HepG2 (cell line): ENCODE measurements at regions not wholly inside any gene's neighbourhood (a gene's known extent, or its start where the extent isn't known, plus 50 kb on each side); places are given as distances from the start of the nearest gene placed in this dataset.

Source experiments
- ATAC-seq: fragments of 200-7000 bp; cut with Tn5 transposase; 3 replicates; pipeline ENCODE4 v1.9.1; 2020; ENCODE audit warnings: mild to moderate bottlenecking, moderate library complexity
- BruUV-seq: library from RNA; stranded (reverse); fragments of 400-500 nt; replicated peaks from 2 replicates; lab custom pipeline; 2021; lab: Mats Ljungman, UMichigan
- CTCF ChIA-PET: fragments of 300-600 bp; formaldehyde crosslinking; extraction: SDS; loops from one replicate; lab custom pipeline; 2021; ENCODE audit warnings: low total read pairs, inconsistent platforms, low intra/inter-chr PET ratio; lab: Yijun Ruan, JAX
- POLR2A ChIA-PET: fragments of 350-600 bp; sonication (Branson Sonifier 250); formaldehyde crosslinking; loops from one replicate; lab custom pipeline; 2020; ENCODE audit warnings: antibody characterized with exemption, inconsistent platforms; lab: Yijun Ruan, JAX
- DNase-seq: peaks from one replicate; pipeline ENCODE4 v3.0.0-alpha.2; 2015; ENCODE audit warnings: low spot score
- FAIRE-seq: peaks from 3 replicates; lab custom pipeline; 2011; peaks lifted over from hg19 to GRCh38; lab: Jason Lieb, UNC
- H2AFZ ChIP-seq: one replicate; pipeline ENCODE4 v1.6.1; 2011; ENCODE audit warnings: low read length, inconsistent platforms
- H3K27ac ChIP-seq: fragments of 300-600 bp; 3 replicates; pipeline ENCODE4 v1.8.0; 2011; ENCODE audit warnings: mixed run types, mild to moderate bottlenecking, mixed read lengths, low read length, inconsistent platforms; ENCODE audit not compliant: insufficient read depth; ENCODE audit errors: extremely low read length
- H3K27me3 ChIP-seq, 2 experiments: fragments of 200-600 bp in 1 of 2; 2 replicates in 1 of 2; 3 replicates in 1 of 2; pipeline versions ENCODE4 v1.6.0 to v1.8.0; 2011; ENCODE audit warnings: low read length in 2 of 2, mild to moderate bottlenecking in 2 of 2, moderate library complexity in 2 of 2, inconsistent platforms in 1 of 2; ENCODE audit not compliant: insufficient read depth in 2 of 2, control insufficient read depth in 1 of 2
- H3K36me3 ChIP-seq, 2 experiments: fragments of 200-600 bp in 1 of 2; replicated peaks in 1 of 2; 2 replicates in 1 of 2; 3 replicates in 1 of 2; pipeline versions ENCODE4 v1.5.1 to v1.8.0; 2011; ENCODE audit warnings: low read length in 2 of 2, inconsistent platforms in 1 of 2; ENCODE audit not compliant: insufficient read depth in 2 of 2, control insufficient read depth in 1 of 2
- H3K4me1 ChIP-seq: 2 replicates; pipeline ENCODE4 v1.5.1; 2012; ENCODE audit warnings: low read length, inconsistent platforms; ENCODE audit not compliant: insufficient read depth
- H3K4me2 ChIP-seq: 2 replicates; pipeline ENCODE4 v1.6.0; 2011; ENCODE audit warnings: low read depth, low read length, inconsistent platforms
- H3K4me3 ChIP-seq, 3 experiments: fragments of 200-600 bp in 1 of 3; sonication (generic), shearing (Covaris generic) in 1 of 3; replicated peaks in 1 of 3; 2 replicates each; pipeline ENCODE4 v1.5.1; 2011 to 2016; ENCODE audit warnings: low read length in 3 of 3, inconsistent platforms in 2 of 3, low read depth in 2 of 3, mild to moderate bottlenecking in 2 of 3, control low read depth in 1 of 3, mixed read lengths in 1 of 3; ENCODE audit not compliant: insufficient read depth in 1 of 3
- H3K79me2 ChIP-seq: one replicate; pipeline ENCODE4 v1.6.1; 2011; ENCODE audit warnings: low read length, inconsistent platforms; ENCODE audit not compliant: insufficient read depth
- H3K9ac ChIP-seq: 2 replicates; pipeline ENCODE4 v1.6.0; 2011; ENCODE audit warnings: mild to moderate bottlenecking, low read depth, low read length, inconsistent platforms; ENCODE audit not compliant: insufficient read depth
- H3K9me3 ChIP-seq: 2 replicates; pipeline ENCODE4 v1.5.1; 2012; ENCODE audit warnings: mild to moderate bottlenecking, low read length
- H4K20me1 ChIP-seq: 2 replicates; pipeline ENCODE4 v1.6.0; 2011; ENCODE audit warnings: inconsistent platforms, mild to moderate bottlenecking, low read length, moderate library complexity; ENCODE audit not compliant: insufficient read depth
- CREB3 ChIP-seq: sonication (generic); formaldehyde crosslinking; IDR thresholded peaks from 2 replicates; pipeline ENCODE4 v1.5.0; 2020; ENCODE audit warnings: missing genetic modification reagents
- JDP2 ChIP-seq: sonication (generic); formaldehyde crosslinking; IDR thresholded peaks from 2 replicates; pipeline ENCODE4 v1.8.1; 2022; ENCODE audit warnings: missing genetic modification reagents, borderline replicate concordance
- RARA ChIP-seq: IDR thresholded peaks from 2 replicates; pipeline ENCODE4 v1.6.1; 2016; ENCODE audit warnings: missing genetic modification reagents, missing compliant biosample characterization
- SP1 ChIP-seq, 2 experiments: fragments of 450-650 bp in 1 of 2; sonication (generic) in 1 of 2; formaldehyde crosslinking in 1 of 2; IDR thresholded peaks; 2 replicates each; pipeline versions ENCODE4 v1.4.0 to v1.6.1; 2016 to 2020; ENCODE audit warnings: missing genetic modification reagents in 1 of 2
- XBP1 ChIP-seq: sonication (generic); formaldehyde crosslinking; IDR thresholded peaks from 2 replicates; pipeline ENCODE4 v1.5.0; 2020; ENCODE audit warnings: missing genetic modification reagents
- ZBTB20 ChIP-seq: sonication (generic); formaldehyde crosslinking; IDR thresholded peaks from 2 replicates; pipeline ENCODE4 v1.8.1; 2023; ENCODE audit warnings: missing genetic modification reagents, low read depth, mild to moderate bottlenecking, borderline replicate concordance
- ZFP36L2 ChIP-seq: sonication (generic); formaldehyde crosslinking; IDR thresholded peaks from 2 replicates; pipeline ENCODE4 v1.4.0; 2020; ENCODE audit warnings: missing genetic modification reagents
- ZFP41 ChIP-seq: sonication (generic); formaldehyde crosslinking; IDR thresholded peaks from 2 replicates; pipeline ENCODE4 v1.4.0; 2020; ENCODE audit warnings: mild to moderate bottlenecking, missing genetic modification reagents, borderline replicate concordance
- ZNF318 ChIP-seq: sonication (generic); formaldehyde crosslinking; IDR thresholded peaks from 2 replicates; pipeline ENCODE4 v1.4.0; 2020; ENCODE audit warnings: mild to moderate bottlenecking, missing genetic modification reagents
- ZNF432 ChIP-seq: sonication (generic); formaldehyde crosslinking; IDR thresholded peaks from 2 replicates; pipeline ENCODE4 v1.5.0; 2020; ENCODE audit warnings: missing genetic modification reagents, mild to moderate bottlenecking, borderline replicate concordance
- ZNF557 ChIP-seq: sonication (generic); formaldehyde crosslinking; IDR thresholded peaks from 2 replicates; pipeline ENCODE4 v1.4.0; 2020; ENCODE audit warnings: missing genetic modification reagents
- ZNF558 ChIP-seq: sonication (generic); formaldehyde crosslinking; IDR thresholded peaks from 2 replicates; pipeline ENCODE4 v1.9.0; 2022; ENCODE audit warnings: mild to moderate bottlenecking, missing genetic modification reagents, borderline replicate concordance
- ZNF776 ChIP-seq: sonication (generic); formaldehyde crosslinking; IDR thresholded peaks from 2 replicates; pipeline ENCODE4 v1.4.0; 2020; ENCODE audit warnings: mild to moderate bottlenecking, missing genetic modification reagents
- WGBS: methylation state at CpG from one replicate; pipeline ENCODE4 v1.1.6; 2017; ENCODE audit warnings: low lambda C conversion rate; 5-methylcytosine and 5-hydroxymethylcytosine counted together
- in situ Hi-C: cut with HindIII; loops from 2 replicates; pipeline ENCODE4 v1.10.0; 2017; ENCODE audit warnings: low pct_unique_long_range_greater_than_20kb; ENCODE audit not compliant: extremely low pct_ligation_motif_present
- intact Hi-C: fragments of 100-400 bp; cut with micrococcal nuclease; formaldehyde crosslinking; loops from one replicate; pipeline ENCODE4 v1.10.0; 2022; ENCODE audit not compliant: unreplicated experiment

- no peak for TF ChIP-seq ZFP36L2 (CRISPR knock-in tag)
- TF ChIP-seq JDP2 (CRISPR knock-in tag) = no peak
- no peak for TF ChIP-seq ZBTB20 (CRISPR knock-in tag)
These were observed 102.7 kb downstream of the BTG1 start (continued) for GRCh38 chr12:92042791-92043531.

DNA sequence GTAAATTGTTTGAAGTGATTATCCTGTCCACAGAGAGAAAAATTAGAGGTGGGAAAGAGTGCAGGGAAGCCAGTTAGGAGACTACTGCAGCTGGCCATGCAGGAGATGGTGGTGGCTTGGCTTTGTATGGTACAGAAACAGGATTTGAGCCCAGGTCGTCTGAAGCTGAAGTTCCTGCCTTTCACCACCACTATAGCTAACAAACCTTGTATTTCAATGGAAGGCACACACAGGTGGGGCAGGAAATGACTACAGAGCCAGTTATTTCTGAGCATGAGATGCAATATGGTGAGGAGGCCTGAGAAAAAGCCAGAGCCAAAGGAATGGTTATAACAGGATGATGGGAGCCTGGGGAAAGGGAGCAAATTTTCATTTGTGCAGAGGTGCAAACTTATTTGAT is 103.9 kb downstream of the BTG1 start:
- no peak overlapping the region for H3K4me3 ChIP-seq
- intact Hi-C loops = no loop called here
- in situ Hi-C loops = no loop called here
- DNase-seq (no peak), ATAC-seq (peak; percentile 53), FAIRE-seq (no peak)
- no peaks in the 10 kb centered on the region for H3K79me2 ChIP-seq
- H3K36me3 ChIP-seq = no peaks in the 10 kb centered on the region
- no peaks in the 10 kb centered on the region for H3K27me3 ChIP-seq
- no peak overlapping the region for H2AFZ ChIP-seq
- H3K27ac ChIP-seq = no peak overlapping the region
- WGBS = 7% methylated on average over 1 of the region's 1 CpG
- no peaks in the 10 kb centered on the region for H3K9me3 ChIP-seq
- H3K4me1 ChIP-seq = peaks cover 7% of the 10 kb centered on the region
- ChIA-PET POLR2A (no interaction called here), CTCF (no interaction called here)
- H3K9ac ChIP-seq = no peak overlapping the region
- no TSS peak for BruUV-seq
- no peak overlapping the region for H3K4me2 ChIP-seq
- H4K20me1 ChIP-seq = no peaks in the 10 kb centered on the region
- no peak for TF ChIP-seq CREB3 (CRISPR knock-in tag)
- no peak for TF ChIP-seq ZNF558 (CRISPR knock-in tag)
- no peak for TF ChIP-seq ZNF318 (CRISPR knock-in tag)
- TF ChIP-seq ZNF776 (CRISPR knock-in tag) = no peak
- TF ChIP-seq ZNF432 = no peak
- no peak for TF ChIP-seq ZFP41 (CRISPR knock-in tag)
- TF ChIP-seq RARA (CRISPR knock-in tag) = no peak
- TF ChIP-seq XBP1 (CRISPR knock-in tag) = no peak
- TF ChIP-seq ZNF557 (CRISPR knock-in tag) = no peak
- TF ChIP-seq SP1 (IDR thresholded peaks at IDR 0.05) = no peak
- no peak for TF ChIP-seq SP1 (CRISPR knock-in tag; IDR thresholded peaks at IDR 0.05)
